Activated CD8-positive, alpha-beta memory T cell treated with anti-CD3 and anti-CD28 coated beads, Interleukin-2, amount 50 U/mL, for 4 hours (primary cell): ENCODE measurements at regions not wholly inside any gene's neighbourhood (a gene's known extent, or its start where the extent isn't known, plus 50 kb on each side); places are given as distances from the start of the nearest gene placed in this dataset.

Source experiments
- DNase-seq: peaks from one replicate; pipeline ENCODE4 v3.0.0-alpha.2; 2020

- no peak for DNase-seq
These were observed 80.3 kb upstream of the SEMA6A start for GRCh38 chr5:116654925-116655324.

GRCh38 chr5:116652903-116653302 lies 78.3 kb upstream of the SEMA6A start:
- DNase-seq, result no peak

GRCh38 chr5:116652196-116652729 lies 77.6 kb upstream of the SEMA6A start:
- no peak for DNase-seq

- no peak for DNase-seq
These were observed 77.0 kb upstream of the SEMA6A start for GRCh38 chr5:116651653-116652052.

- no peak for DNase-seq
These were observed 76.3 kb upstream of the SEMA6A start for GRCh38 chr5:116650964-116651363.

- no peak for DNase-seq
These were observed 75.9 kb upstream of the SEMA6A start for GRCh38 chr5:116650544-116650943.

GRCh38 chr5:116646611-116647289 lies 72.1 kb upstream of the SEMA6A start:
- no peak for DNase-seq

- DNase-seq, result no peak
These were observed 71.0 kb upstream of the SEMA6A start for GRCh38 chr5:116645627-116646026.

- no peak for DNase-seq
These were observed 65.6 kb upstream of the SEMA6A start for GRCh38 chr5:116640236-116640635.

- no peak for DNase-seq
These were observed 62.6 kb upstream of the SEMA6A start for GRCh38 chr5:116637149-116637740.

GRCh38 chr5:116632890-116633289 lies 58.3 kb upstream of the SEMA6A start:
- no peak for DNase-seq

GRCh38 chr5:116631147-116631546 lies 56.5 kb upstream of the SEMA6A start:
- no peak for DNase-seq

- no peak for DNase-seq
These were observed 54.5 kb upstream of the SEMA6A start for GRCh38 chr5:116629168-116629567.

GRCh38 chr5:116626945-116627679 lies 52.5 kb upstream of the SEMA6A start:
- DNase-seq, result no peak

GRCh38 chr5:116626272-116626723 lies 51.7 kb upstream of the SEMA6A start:
- DNase-seq, result no peak
